PC-9 (cell line): ENCODE measurements at regions not wholly inside any gene's neighbourhood (a gene's known extent, or its start where the extent isn't known, plus 50 kb on each side); places are given as distances from the start of the nearest gene placed in this dataset.

Experiments
- BruUV-seq: library from RNA; stranded (reverse); fragments of 400-500 nt; replicated peaks from 2 replicates; lab custom pipeline; 2021; lab: Mats Ljungman, UMichigan
- CTCF ChIA-PET: fragments of 300-600 bp; sonication (Branson Sonifier 250); formaldehyde crosslinking; loops from one replicate; lab custom pipeline; 2022; ENCODE audit warnings: antibody characterized with exemption; lab: Charles Lee
- POLR2A ChIA-PET: fragments of 300-600 bp; sonication (Branson Sonifier 250); formaldehyde crosslinking; loops from one replicate; lab custom pipeline; 2022; ENCODE audit warnings: antibody characterized with exemption; ENCODE audit not compliant: unreplicated experiment; lab: Charles Lee
- DNase-seq, 2 experiments: peaks; one replicate each; pipeline versions ENCODE4 v3.0.0 to v3.0.0-alpha.2; 2015 to 2022; ENCODE audit warnings: mixed read lengths in 1 of 2
- H2AFZ ChIP-seq: fragments of 200-600 bp; sonication (generic); 2 replicates; pipeline ENCODE4 v1.8.1; 2017; ENCODE audit warnings: antibody characterized with exemption
- H3F3A ChIP-seq: fragments of 200-600 bp; sonication (generic); 2 replicates; pipeline ENCODE4 v1.8.1; 2017; ENCODE audit warnings: antibody characterized with exemption, mild to moderate bottlenecking, low read depth; ENCODE audit not compliant: insufficient read depth
- H3K27ac ChIP-seq: fragments of 200-600 bp; sonication (generic); 2 replicates; pipeline ENCODE4 v1.6.1; 2016; ENCODE audit warnings: mixed run types
- H3K27me3 ChIP-seq: fragments of 200-600 bp; sonication (generic); 2 replicates; pipeline ENCODE4 v1.6.1; 2016; ENCODE audit warnings: low read depth, mixed run types; ENCODE audit not compliant: insufficient read depth
- H3K36me3 ChIP-seq: fragments of 200-600 bp; sonication (generic); 2 replicates; pipeline ENCODE4 v1.6.1; 2016; ENCODE audit warnings: low read depth, mixed run types
- H3K4me1 ChIP-seq: fragments of 200-600 bp; sonication (generic); replicated peaks from 2 replicates; pipeline ENCODE4 v1.6.1; 2016; ENCODE audit warnings: mixed run types; ENCODE audit not compliant: insufficient read depth
- H3K4me2 ChIP-seq: fragments of 200-600 bp; sonication (generic); 2 replicates; pipeline ENCODE4 v1.6.1; 2017; ENCODE audit warnings: mixed run types
- H3K4me3 ChIP-seq: fragments of 200-600 bp; sonication (generic); 2 replicates; pipeline ENCODE4 v1.6.1; 2016; ENCODE audit warnings: mixed run types
- H3K79me2 ChIP-seq: fragments of 200-600 bp; sonication (generic); 2 replicates; pipeline ENCODE4 v1.6.1; 2017; ENCODE audit warnings: low read depth, mixed run types
- H3K9me2 ChIP-seq: fragments of 200-600 bp; sonication (generic); 2 replicates; pipeline ENCODE4 v1.8.1; 2017; ENCODE audit warnings: mild to moderate bottlenecking; ENCODE audit not compliant: insufficient read depth
- H3K9me3 ChIP-seq: fragments of 200-600 bp; sonication (generic); 2 replicates; pipeline ENCODE4 v1.8.1; 2016; ENCODE audit warnings: low read depth; ENCODE audit not compliant: insufficient read depth
- H4K20me1 ChIP-seq: fragments of 200-600 bp; sonication (generic); 2 replicates; pipeline ENCODE4 v1.8.1; 2017; ENCODE audit not compliant: insufficient read depth
- EZH2 ChIP-seq: fragments of 200-600 bp; sonication (generic); IDR thresholded peaks from 2 replicates; pipeline ENCODE4 v1.8.0; 2017; ENCODE audit warnings: antibody characterized with exemption, low read depth
- intact Hi-C: fragments of 100-400 bp; cut with micrococcal nuclease; formaldehyde crosslinking; loops from one replicate; pipeline ENCODE4 v1.10.0; 2022; ENCODE audit not compliant: unreplicated experiment
- TF ChIP-seq, protein P1 (sequence below): fragments of 200-600 bp; sonication (generic); conservative IDR thresholded peaks from 2 replicates; pipeline ENCODE4 v1.6.1; 2017; ENCODE audit warnings: mixed run types, antibody characterized with exemption, mild to moderate bottlenecking, moderate library complexity

DNA sequence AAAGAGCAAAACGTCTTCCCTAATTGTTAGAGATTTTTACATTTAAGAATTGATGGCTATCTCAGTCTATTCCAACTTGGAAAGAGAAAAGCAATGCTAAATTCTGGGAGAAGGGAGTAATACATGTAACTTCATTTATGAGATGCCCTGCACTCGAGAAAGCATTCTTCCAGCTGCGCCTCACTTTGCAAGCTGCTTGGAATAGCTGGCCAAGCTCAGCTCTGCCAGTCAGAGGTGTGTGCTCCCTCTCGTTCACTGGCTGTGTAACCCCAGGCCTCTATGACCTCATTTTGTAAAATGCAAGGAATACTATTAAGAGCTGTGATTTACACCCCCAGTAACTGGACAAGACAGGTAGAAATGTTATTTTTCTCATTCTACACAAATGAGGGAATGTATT, 79.1 kb downstream of the OTX2 start:
- DNase-seq = no peak
- no peak overlapping the region for H3K27ac ChIP-seq
- CTCF ChIA-PET = no interaction called here

DNA sequence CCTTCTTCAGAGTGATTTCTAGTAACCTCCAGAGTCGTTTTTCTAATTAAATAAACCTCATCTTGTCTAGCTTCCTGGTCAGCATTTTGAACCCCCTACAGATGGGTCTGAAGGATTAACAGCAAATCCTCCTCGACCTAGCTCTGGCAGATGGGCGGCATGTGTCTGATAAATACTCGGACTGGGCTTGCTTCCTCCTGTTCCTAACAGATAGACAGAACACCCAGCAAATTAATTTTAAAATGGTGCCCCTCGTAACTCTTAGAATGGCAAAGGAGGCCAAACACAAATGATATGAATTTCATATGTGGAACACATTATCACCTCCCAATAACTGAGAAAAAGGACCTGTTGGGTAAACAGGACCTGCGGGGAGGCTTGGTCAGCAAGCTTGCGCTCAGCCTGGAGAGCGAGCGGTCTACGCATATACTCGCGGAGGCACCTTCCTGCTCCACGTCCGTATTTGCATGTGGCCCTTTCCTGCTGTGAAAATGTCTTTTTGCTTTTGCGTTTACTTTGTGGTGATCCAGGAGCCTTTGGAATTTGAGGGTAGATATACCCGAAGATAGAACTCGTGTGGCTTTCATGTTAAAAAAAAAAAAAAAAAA, 79.6 kb downstream of the OTX2 start:
- Histone ChIP-seq H3K36me3 (no peaks in the 10 kb centered on the region), H3K4me2 (no peak overlapping the region), H3K27me3 (no peaks in the 10 kb centered on the region), H3F3A (no peaks in the 10 kb centered on the region), H4K20me1 (no peaks in the 10 kb centered on the region), H3K4me3 (no peak overlapping the region), H3K27ac (no peak overlapping the region), H3K79me2 (no peaks in the 10 kb centered on the region), H2AFZ (no peak overlapping the region), H3K4me1 (no peaks in the 10 kb centered on the region), H3K9me3 (no peaks in the 10 kb centered on the region), H3K9me2 (no peaks in the 10 kb centered on the region)
- intact Hi-C loops = no loop called here
- no peak for DNase-seq
- no TSS peak for BruUV-seq
- TF ChIP-seq EZH2 = no peak
- TF ChIP-seq, protein P1, sequence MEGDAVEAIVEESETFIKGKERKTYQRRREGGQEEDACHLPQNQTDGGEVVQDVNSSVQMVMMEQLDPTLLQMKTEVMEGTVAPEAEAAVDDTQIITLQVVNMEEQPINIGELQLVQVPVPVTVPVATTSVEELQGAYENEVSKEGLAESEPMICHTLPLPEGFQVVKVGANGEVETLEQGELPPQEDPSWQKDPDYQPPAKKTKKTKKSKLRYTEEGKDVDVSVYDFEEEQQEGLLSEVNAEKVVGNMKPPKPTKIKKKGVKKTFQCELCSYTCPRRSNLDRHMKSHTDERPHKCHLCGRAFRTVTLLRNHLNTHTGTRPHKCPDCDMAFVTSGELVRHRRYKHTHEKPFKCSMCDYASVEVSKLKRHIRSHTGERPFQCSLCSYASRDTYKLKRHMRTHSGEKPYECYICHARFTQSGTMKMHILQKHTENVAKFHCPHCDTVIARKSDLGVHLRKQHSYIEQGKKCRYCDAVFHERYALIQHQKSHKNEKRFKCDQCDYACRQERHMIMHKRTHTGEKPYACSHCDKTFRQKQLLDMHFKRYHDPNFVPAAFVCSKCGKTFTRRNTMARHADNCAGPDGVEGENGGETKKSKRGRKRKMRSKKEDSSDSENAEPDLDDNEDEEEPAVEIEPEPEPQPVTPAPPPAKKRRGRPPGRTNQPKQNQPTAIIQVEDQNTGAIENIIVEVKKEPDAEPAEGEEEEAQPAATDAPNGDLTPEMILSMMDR = no peak
- POLR2A ChIA-PET = no interaction called here
- CTCF ChIA-PET = no interaction called here

More for the DNA sequence above, 79.1 kb downstream of the OTX2 start:
- Histone ChIP-seq H3F3A (no peaks in the 10 kb centered on the region), H2AFZ (no peak overlapping the region), H3K4me2 (no peak overlapping the region), H3K9me2 (no peaks in the 10 kb centered on the region), H3K4me3 (no peak overlapping the region), H3K27me3 (no peaks in the 10 kb centered on the region), H3K4me1 (no peaks in the 10 kb centered on the region), H4K20me1 (no peaks in the 10 kb centered on the region), H3K36me3 (no peaks in the 10 kb centered on the region), H3K79me2 (no peaks in the 10 kb centered on the region), H3K9me3 (no peaks in the 10 kb centered on the region)
- intact Hi-C loops = no loop called here
- TF ChIP-seq, protein P1 = no peak
- TF ChIP-seq EZH2 = no peak
- POLR2A ChIA-PET = no interaction called here
- no TSS peak for BruUV-seq

DNA sequence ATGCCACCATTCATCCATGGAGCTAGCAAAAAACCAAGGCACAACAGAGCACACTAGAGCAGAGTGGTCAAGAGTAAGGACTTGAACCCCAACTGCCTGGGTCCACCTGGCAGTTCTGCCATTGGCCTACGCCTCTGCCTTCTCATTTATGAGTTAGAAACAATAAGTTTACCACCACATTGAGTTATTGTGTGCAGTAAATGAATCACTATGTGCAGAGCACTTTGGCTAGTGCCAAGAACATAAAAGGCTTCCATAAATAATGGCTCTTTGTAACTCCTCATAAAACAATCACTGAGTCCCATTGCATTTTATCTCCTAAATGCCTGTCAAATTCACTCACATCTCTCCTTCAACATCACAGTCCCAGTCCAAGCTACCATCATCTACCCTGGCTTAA, 86.3 kb downstream of the OTX2 start:
- H2AFZ ChIP-seq = no peak overlapping the region
- H3F3A ChIP-seq = no peaks in the 10 kb centered on the region
- ChIA-PET POLR2A (no interaction called here), CTCF (no interaction called here)
- no peak overlapping the region for H3K27ac ChIP-seq
- intact Hi-C loops = no loop called here
- H3K79me2 ChIP-seq = no peaks in the 10 kb centered on the region
- no peaks in the 10 kb centered on the region for H3K36me3 ChIP-seq
- BruUV-seq = no TSS peak
- no peaks in the 10 kb centered on the region for H3K9me3 ChIP-seq
- 0 out of 2 replicates have a peak, but pooled peaks cover 7% of the 10 kb centered on the region for H3K4me1 ChIP-seq
- no peak overlapping the region for H3K4me3 ChIP-seq
- no peak overlapping the region for H3K4me2 ChIP-seq
- TF ChIP-seq, protein P1 = no peak
- no peak for TF ChIP-seq EZH2
- no peak for DNase-seq
- H4K20me1 ChIP-seq = no peaks in the 10 kb centered on the region
- no peaks in the 10 kb centered on the region for H3K27me3 ChIP-seq
- no peaks in the 10 kb centered on the region for H3K9me2 ChIP-seq
